Chondrocyte (in vitro differentiated cells): ENCODE measurements at regions not wholly inside any gene's neighbourhood (a gene's known extent, or its start where the extent isn't known, plus 50 kb on each side); places are given as distances from the start of the nearest gene placed in this dataset.

ENCODE experiments used
- DNase-seq: peaks from one replicate; pipeline ENCODE4 v3.0.0; 2021; ENCODE audit warnings: mixed read lengths, low spot score
- H3K27ac Mint-ChIP-seq: one replicate; pipeline ENCODE4 v1.8.0; 2021; ENCODE audit warnings: mild to moderate bottlenecking, moderate library complexity, mixed read lengths; ENCODE audit not compliant: unreplicated experiment
- H3K27me3 Mint-ChIP-seq: 2 replicates; pipeline ENCODE4 v1.8.0; 2021; ENCODE audit warnings: low read depth, mixed read lengths
- H3K36me3 Mint-ChIP-seq: 2 replicates; pipeline ENCODE4 v1.8.0; 2021; ENCODE audit warnings: low read depth, mixed read lengths
- H3K4me1 Mint-ChIP-seq: 2 replicates; pipeline ENCODE4 v1.8.0; 2021; ENCODE audit warnings: low read depth, mild to moderate bottlenecking, mixed read lengths
- H3K4me3 Mint-ChIP-seq: one replicate; pipeline ENCODE4 v1.8.0; 2021; ENCODE audit warnings: mild to moderate bottlenecking, moderate library complexity, mixed read lengths; ENCODE audit not compliant: unreplicated experiment
- H3K9me3 Mint-ChIP-seq: 2 replicates; pipeline ENCODE4 v1.8.0; 2021; ENCODE audit warnings: low read depth, mixed read lengths
- CTCF ChIP-seq: fragments of 200-600 bp; sonication (generic); IDR thresholded peaks from 2 replicates; pipeline ENCODE4 v1.5.0; 2021; ENCODE audit warnings: antibody characterized with exemption, mild to moderate bottlenecking, moderate library complexity

DNA sequence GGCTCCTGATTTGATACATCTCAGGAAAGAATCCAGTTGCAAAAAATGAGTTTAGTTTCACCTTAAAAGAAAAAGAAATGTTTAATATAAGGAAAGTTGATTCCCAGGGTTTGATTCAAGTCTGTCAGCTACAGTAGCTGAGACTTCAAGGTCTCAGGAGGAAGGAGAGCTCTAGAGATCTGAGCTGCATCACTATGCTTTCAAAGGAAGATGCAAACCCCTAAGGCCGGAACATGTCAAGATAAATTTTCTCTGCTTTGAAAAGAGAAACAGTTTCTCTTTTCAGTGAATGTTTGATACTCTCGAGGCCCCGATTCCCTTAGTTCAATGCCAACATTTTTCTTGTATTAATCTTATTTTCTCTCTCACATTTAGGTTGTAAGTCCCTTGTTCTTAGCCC is 128.6 kb downstream of the RGPD3 start:
- Mint-ChIP-seq H3K4me3 (no peak overlapping the region), H3K27me3 (no peaks in the 10 kb centered on the region), H3K4me1 (peaks cover 26% of the 10 kb centered on the region), H3K27ac (peak overlapping the region; percentile 15), H3K36me3 (no peaks in the 10 kb centered on the region), H3K9me3 (peaks cover 3% of the 10 kb centered on the region)
- TF ChIP-seq CTCF: no peak
- no peak for DNase-seq

GRCh38 chr2:106339132-106339531 is 129.1 kb downstream of the RGPD3 start:
- Mint-ChIP-seq H3K4me1 (peaks cover 31% of the 10 kb centered on the region), H3K36me3 (no peaks in the 10 kb centered on the region), H3K27me3 (no peaks in the 10 kb centered on the region), H3K27ac (no peak overlapping the region), H3K9me3 (peaks cover 3% of the 10 kb centered on the region), H3K4me3 (no peak overlapping the region)
- no peak for TF ChIP-seq CTCF
- DNase-seq: no peak

- no peak for TF ChIP-seq CTCF
- Mint-ChIP-seq H3K27ac (no peak overlapping the region), H3K4me1 (peaks cover 37% of the 10 kb centered on the region), H3K4me3 (no peak overlapping the region), H3K36me3 (no peaks in the 10 kb centered on the region), H3K9me3 (peaks cover 2% of the 10 kb centered on the region), H3K27me3 (no peaks in the 10 kb centered on the region)
- no peak for DNase-seq
Measured at GRCh38 chr2:106338043-106338442, 130.2 kb downstream of the RGPD3 start.

GRCh38 chr2:106336737-106337136 is 131.5 kb downstream of the RGPD3 start:
- peaks cover 49% of the 10 kb centered on the region for H3K4me1 Mint-ChIP-seq
- no peak for DNase-seq
- H3K9me3 Mint-ChIP-seq: peaks cover 2% of the 10 kb centered on the region
- no peak overlapping the region for H3K4me3 Mint-ChIP-seq
- H3K27ac Mint-ChIP-seq: no peak overlapping the region
- H3K36me3 Mint-ChIP-seq: no peaks in the 10 kb centered on the region
- no peak for TF ChIP-seq CTCF
- no peaks in the 10 kb centered on the region for H3K27me3 Mint-ChIP-seq

DNA sequence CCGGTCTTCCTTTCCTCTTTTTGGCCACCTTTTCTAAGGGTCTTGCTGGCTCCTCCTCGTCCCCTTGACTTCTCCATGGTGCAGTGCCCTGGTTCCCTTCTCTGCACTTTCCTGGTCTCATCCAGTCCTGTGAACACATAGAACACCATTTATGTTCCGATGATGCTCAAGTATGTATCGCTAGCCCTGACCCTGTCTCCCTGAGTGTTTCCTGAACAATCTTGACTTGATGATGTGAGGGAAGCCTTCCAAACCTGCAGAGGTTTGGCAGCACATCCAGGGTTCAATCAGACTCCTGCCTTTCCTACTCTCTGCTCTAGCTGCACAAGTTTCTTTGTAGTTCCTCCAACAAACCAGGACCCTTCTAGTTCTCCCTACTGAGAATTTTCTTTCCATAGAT is 132.1 kb downstream of the RGPD3 start:
- Mint-ChIP-seq H3K36me3 (no peaks in the 10 kb centered on the region), H3K4me1 (peaks cover 55% of the 10 kb centered on the region), H3K4me3 (no peak overlapping the region), H3K27ac (no peak overlapping the region), H3K9me3 (peaks cover 2% of the 10 kb centered on the region), H3K27me3 (no peaks in the 10 kb centered on the region)
- DNase-seq: no peak
- TF ChIP-seq CTCF: no peak
